Forelimb muscle (tissue), 1 donor: ENCODE measurements at regions not wholly inside any gene's neighbourhood (a gene's known extent, or its start where the extent isn't known, plus 50 kb on each side); places are given as distances from the start of the nearest gene placed in this dataset.
"Not testable (repeated sequence)": the region's sequence is repeated elsewhere in the genome, so short reads cannot be mapped to it uniquely, and the experiment has no call there.

ENCODE experiments used
- DNase-seq: peaks from one replicate; pipeline ENCODE4 v3.0.0-alpha.2; 2013; ENCODE audit warnings: low read depth

DNA sequence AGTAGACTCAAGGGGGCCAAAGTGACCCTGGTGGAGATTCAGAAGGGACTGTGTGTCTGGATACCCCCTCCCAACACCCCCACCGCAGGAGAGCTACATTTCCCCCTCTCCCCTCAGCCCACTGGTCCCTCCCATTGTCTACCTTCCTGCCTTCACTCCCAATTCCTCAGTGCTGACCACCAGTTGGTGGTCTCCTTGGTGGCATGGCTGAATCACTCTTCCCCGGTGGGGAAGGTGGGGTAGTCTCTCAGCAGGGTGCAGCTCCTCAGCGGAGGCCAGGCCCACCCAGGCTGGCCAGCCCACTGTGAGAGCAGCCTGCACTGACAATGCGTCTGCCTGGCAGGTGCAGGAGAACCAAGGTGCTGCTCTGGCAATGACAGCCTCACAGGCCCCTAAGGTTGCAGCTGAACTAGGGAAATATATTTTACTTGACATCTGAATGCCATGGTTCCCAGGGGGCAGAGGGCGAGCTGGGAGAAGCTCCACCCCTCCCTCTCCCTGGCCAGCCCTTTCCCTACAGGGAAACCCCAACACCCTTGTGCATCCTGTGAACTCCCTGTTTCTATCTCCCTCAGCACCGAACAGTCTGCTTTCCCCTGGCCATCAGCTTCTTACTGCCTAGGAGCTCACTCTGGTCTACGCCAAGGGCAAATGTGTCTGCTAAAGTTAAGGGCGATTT lies 62.6 kb upstream of the PAX8 start:
- DNase-seq: no peak

DNA sequence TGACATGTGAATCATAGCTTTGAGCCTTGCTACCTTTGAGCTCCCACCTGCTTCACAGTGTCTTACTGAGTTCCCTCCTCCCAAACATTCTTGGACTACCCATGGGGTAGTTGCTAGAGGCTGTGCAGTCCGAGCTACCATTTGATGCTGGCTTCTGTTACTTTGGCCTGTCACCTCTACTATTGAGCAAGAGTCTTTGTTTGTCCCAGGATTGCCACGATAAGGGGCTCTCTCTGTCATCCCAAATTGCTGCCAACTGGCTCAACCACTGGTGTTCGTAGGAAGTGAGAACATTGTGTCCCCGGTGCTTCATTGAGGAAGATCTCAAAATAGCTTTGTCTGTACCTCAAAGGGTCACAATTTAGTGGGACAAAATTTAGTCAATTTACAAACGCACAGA lies 59.1 kb upstream of the PAX8 start:
- DNase-seq: no peak

GRCh38 chr2:113336040-113336439 lies 57.3 kb upstream of the PAX8 start:
- DNase-seq: not testable (repeated sequence)

DNA sequence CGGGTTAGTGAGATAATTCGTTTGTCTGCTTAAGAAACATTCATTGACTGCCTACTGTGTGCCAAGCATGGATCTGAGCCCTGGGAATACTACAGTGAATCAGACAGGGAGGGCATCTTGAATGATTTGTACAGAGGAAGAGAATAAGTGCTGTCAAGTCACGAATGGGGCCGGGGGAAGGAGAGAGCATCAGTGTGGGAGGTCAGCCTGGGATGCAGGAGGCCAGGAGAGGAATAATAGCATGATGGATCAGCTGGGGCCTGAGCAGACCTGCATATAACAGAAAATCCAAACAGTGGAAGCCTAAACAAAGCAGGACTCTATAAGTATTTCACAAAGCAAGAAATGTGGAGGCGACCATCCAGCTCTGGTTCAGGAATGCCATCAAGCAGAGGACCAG lies 55.4 kb upstream of the PAX8 start:
- DNase-seq: no peak

DNA sequence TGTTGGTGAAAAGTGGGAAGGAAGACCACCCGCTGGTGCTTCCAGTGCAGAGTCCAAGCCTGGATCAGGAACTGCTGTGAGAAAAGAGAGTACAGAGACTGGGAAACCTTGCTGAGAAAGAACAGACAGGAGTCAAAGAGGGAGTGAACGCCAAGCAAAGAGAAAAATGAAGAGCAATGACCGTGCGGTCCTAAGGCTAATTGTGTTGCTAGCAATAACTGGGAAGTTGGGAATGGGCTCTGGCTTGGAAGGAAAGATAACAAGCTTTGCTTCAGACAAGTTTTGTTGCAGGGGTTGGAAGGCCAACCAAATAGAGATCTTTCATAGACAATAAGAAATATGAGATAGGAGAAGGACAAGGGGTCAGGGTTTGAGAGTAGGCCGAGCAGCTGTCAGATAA lies 55.0 kb upstream of the PAX8 start:
- not testable (repeated sequence) for DNase-seq

DNA sequence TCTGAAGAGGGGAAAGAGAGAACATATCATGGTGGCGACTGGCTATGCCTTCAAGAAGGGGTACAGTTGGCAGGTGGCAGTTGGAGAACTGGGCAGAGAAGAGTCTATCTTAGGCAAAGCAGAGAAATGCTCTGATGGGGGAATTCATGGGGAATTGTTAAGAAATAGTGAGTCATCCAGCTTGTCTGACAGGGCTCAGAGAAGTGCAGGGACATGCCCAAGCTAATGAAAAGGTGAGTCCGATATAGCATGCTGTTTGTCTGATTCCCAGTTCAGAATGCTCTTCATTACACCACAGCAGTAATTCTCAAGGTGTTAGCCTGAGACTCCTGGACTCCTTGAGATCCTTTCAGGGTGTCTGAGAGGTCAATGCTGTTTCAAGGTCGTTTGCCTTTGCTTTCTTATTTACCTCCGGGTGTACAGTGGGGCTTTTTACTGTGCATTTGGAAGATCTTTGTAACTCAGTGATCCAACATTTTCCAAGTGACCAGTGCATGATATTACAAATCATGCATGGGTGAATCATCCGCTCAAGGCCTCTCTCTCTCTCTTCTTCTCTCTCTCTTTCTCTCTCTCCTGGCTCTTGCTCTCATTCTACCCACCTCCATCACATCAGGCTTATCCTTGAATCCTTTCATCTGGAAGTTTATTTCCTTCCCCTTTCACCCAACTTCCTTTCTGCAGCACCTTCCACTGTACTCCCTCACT lies 51.5 kb upstream of the PAX8 start:
- not testable (repeated sequence) for DNase-seq

GRCh38 chr2:113328973-113329372 lies 50.3 kb upstream of the PAX8 start:
- DNase-seq: not testable (repeated sequence)

DNA sequence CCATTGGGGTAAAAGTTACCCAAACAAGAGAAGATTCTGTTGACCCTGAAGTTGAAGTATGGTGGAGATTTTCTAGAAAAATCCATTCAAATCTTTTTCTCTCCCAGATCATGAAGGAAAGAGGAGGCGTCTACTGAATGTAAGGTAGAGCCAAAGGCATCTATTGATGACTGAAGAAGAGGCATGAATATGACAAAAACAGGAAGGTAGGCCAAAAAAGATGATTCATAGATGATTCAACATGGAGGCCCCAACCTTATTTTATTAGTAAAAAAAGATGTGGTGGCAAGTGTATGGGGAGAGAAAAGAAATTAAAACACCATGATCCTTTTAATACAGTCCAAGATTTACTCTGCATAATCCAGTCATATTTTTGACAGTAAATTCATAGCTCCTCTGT lies 49.9 kb upstream of the PAX8 start:
- DNase-seq: not testable (repeated sequence)
